ENCODE measurements at regions not wholly inside any gene's neighbourhood (a gene's known extent, or its start where the extent isn't known, plus 50 kb on each side); places are given as distances from the start of the nearest gene placed in this dataset.

GRCh38 chr6:129778793-129779192, 68.8 kb upstream of the ARHGAP18 start:
- no peak for DNase-seq (ENCODE audit: low read depth)

DNA sequence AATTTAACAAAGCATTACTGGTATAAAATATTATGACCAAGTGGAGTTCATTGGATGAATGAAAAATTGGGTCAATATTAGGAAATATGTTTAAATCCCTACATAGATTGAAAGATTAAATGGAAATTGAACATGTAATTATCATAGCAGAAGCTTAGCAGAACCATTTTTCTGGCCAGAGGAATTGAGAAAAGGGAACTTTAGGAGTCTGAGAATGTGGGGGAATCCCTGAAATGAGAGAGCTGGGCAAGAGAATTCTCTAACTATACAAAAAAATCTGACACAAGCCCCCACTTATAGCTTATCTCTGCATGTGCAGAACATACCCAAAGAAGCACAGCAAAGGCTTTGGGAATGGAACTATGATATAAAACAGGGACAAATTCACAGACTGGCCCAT, 67.4 kb upstream of the ARHGAP18 start:
- DNase-seq (ENCODE audit: low read depth), result no peak

- no peak for DNase-seq (ENCODE audit: low read depth)
Measured at GRCh38 chr6:129776542-129777330, 66.8 kb upstream of the ARHGAP18 start.

DNA sequence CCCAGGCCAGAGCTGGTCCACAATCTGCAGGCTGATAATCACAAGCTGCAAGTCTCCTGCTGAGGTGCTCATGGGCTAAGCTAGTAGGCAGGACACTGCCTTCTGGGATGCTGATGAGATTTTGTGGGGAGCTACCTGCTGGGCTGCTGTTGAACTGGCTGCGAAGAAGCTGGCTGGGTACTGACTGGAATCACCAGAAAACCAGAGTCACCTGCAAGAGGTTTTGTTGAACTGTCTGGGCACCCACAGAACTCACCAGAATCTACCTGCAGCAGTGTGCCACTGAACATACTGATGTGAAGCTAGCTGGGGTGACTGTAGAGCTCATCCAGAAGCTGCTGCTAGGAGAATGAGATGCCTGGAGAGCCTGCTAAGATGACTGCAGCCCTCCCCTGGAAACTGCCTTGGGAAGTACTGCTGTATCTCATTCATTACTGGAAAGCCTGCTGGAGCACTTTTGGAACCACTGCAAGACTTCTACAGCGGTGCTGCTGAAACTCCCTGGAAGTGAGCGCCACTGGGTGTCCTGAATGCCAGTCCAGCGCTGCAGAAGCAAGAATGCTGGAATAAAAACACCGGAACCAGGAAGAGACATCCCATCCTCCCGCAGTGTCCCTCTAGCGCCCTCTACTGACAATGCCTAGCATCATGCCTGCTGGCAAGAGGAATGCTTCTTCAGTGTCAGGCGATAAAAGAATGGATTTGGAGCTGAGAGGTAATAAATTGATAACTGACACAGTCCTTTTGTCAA, 64.9 kb upstream of the ARHGAP18 start:
- peak; percentile 84 for DNase-seq (ENCODE audit: low read depth)

DNA sequence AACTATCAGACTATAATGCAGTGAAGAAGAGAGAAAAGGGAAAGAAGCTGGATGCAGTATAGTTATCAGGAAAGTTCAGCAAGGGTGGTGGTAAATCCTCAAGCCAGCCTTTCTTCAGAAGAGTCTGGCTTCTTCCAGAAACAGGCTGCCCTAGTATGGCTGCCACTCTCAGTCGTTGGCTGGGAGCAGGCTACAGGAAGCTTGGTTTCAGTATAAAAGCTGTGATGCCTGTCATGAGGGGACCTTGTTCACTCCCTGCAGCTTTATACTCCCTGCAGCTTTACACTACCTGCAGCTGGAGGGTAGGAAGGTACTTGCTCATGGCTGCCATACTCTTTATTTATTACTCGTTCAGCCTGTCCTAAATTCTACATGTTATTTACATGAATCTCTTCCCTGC, 63.3 kb upstream of the ARHGAP18 start:
- no peak for DNase-seq (ENCODE audit: low read depth)

- DNase-seq (ENCODE audit: low read depth), result no peak
Measured at GRCh38 chr6:129771678-129772077, 61.7 kb upstream of the ARHGAP18 start.

GRCh38 chr6:129767776-129768485, 58.0 kb upstream of the ARHGAP18 start:
- DNase-seq (ENCODE audit: low read depth), result no peak

DNA sequence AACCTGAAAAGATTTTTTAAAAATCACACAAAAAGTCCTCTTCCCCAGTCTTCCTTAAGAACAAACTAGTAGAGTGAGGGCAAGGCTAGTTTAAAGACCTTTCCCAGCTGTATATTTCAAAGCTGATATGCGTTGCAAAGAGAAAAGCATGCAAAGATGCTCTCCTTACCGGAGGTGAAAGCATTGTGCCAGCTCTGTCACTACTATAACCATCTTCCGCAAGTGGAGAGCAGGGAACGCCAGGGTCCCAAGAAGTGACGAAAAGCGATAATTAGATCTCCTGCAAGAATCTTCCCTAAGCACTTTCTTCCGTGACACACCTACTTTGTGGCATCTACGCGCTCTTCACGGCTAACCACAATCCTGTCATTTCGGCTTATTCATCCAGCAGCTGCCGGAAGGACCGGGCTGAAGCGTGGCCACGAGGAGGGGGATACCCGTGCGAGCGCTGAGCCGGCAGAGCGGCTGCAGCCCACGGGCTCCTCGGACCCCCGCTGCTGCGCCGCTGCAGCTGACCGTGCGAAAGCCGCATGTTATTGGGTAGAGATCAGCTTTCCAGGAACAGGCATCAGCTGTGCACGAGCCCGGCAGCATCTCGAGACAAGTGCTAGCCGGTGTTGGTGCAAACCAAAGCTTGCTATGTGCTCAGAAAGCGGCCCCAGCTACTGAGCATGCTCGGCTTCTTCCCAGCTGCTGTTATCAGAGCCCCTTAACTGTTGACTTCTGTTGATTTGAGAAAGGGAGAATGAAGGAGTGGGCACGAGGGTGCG, 57.2 kb upstream of the ARHGAP18 start:
- peak; percentile 78 for DNase-seq (ENCODE audit: low read depth)

DNA sequence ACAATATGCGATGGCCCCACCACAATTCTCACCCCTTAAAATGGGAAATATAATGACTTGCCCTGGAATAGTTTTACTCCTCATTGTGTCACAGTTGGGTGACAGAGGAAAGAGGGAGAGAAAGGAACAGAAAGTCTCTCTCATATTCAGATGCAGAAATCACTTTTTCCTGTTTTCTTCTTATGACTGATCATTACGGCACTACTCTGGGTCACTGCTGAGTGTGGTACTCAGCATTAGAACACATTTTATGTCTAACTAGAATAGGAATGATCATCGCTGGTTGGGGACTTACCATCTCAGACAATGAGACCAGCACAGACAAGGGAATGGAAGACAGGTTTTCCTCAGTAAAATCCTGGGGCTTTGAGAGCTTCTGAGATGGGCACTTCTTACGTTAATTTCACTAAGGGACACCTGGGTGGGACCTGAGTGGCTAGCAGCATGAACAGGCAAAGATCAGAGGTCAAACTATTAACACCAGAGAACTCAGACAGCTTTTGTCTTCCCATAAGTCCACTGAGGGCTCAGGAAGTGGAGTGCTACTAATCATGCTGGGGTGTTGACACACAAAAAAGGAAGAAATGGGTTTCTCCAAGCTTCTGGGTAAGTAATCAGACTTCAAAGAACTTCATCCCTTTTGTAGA, 54.9 kb upstream of the ARHGAP18 start:
- no peak for DNase-seq (ENCODE audit: low read depth)

GRCh38 chr6:129759796-129760605, 50.0 kb upstream of the ARHGAP18 start:
- no peak for DNase-seq (ENCODE audit: low read depth)

All from Daoy (cell line).